ENCODE measurements at regions not wholly inside any gene's neighbourhood (a gene's known extent, or its start where the extent isn't known, plus 50 kb on each side); places are given as distances from the start of the nearest gene placed in this dataset.
"Not testable (repeated sequence)": the region's sequence is repeated elsewhere in the genome, so short reads cannot be mapped to it uniquely, and the experiment has no call there.

DNA sequence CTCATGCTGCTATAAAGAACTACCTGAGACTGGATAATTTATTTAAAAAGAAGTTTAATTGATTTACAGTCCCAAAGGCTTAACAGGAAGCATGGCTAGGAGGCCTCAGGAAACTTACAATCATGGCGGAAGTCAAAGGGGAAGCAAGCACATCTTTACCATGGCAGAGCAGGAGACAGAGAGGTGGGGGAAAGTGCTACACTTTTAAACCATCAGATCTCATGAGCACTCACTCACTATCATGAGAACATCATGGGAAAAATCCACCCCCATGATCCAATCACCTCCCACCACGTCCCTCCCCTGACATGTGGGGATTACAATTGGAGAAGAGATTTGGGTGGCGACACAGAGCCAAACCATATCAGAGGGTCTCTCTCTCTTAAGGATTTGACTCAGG, 108.6 kb upstream of the PODXL start (continued):
- TF ChIP-seq, protein P1, sequence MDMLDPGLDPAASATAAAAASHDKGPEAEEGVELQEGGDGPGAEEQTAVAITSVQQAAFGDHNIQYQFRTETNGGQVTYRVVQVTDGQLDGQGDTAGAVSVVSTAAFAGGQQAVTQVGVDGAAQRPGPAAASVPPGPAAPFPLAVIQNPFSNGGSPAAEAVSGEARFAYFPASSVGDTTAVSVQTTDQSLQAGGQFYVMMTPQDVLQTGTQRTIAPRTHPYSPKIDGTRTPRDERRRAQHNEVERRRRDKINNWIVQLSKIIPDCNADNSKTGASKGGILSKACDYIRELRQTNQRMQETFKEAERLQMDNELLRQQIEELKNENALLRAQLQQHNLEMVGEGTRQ (CRISPR knock-in tag; IDR thresholded peaks at IDR 0.05) = no peak
- TF ChIP-seq TEAD4 (CRISPR knock-in tag; IDR thresholded peaks at IDR 0.05) (no peak), HMGA2 (CRISPR knock-in tag; IDR thresholded peaks at IDR 0.05) (no peak), ZNF317 (CRISPR knock-in tag; IDR thresholded peaks at IDR 0.05; ENCODE audit: borderline replicate concordance, low read depth) (no peak)
- TF ChIP-seq, protein P2, sequence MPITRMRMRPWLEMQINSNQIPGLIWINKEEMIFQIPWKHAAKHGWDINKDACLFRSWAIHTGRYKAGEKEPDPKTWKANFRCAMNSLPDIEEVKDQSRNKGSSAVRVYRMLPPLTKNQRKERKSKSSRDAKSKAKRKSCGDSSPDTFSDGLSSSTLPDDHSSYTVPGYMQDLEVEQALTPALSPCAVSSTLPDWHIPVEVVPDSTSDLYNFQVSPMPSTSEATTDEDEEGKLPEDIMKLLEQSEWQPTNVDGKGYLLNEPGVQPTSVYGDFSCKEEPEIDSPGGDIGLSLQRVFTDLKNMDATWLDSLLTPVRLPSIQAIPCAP (CRISPR knock-in tag; IDR thresholded peaks at IDR 0.05) = no peak

DNA sequence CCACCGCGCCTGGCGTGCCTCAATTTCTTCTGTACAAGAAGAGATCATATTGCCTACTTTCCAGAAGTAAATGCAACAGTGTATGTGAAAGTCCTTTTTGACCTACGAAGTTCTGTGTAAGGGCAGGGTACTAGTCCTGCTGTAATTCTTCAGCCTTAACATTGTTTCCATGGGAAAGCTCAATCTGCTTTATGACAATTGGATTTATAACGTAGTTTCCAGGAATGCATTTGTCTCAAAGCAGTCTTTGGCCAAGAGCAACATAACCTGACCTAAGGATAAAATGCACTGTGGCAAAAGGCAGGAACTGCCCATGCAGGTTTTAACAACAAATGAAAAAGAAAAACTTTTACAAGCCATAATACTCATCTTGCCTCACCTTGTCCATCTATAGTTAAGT, 108.1 kb upstream of the PODXL start:
- Mint-ChIP-seq H3K9me3 (peaks cover 24% of the 10 kb centered on the region), H3K4me3 (no peak overlapping the region), H3K27ac (no peak overlapping the region), H3K27me3 (ENCODE audit: low read depth) (peaks cover 8% of the 10 kb centered on the region; the same call in 1 of the 2 replicates), H3K4me1 (peaks cover 21% of the 10 kb centered on the region), H3K36me3 (peaks cover 14% of the 10 kb centered on the region)
- TF ChIP-seq ZNF219 (CRISPR knock-in tag; IDR thresholded peaks at IDR 0.05; ENCODE audit: borderline replicate concordance) (no peak), FOXJ3 (CRISPR knock-in tag; IDR thresholded peaks at IDR 0.05; ENCODE audit: borderline replicate concordance) (no peak), ZNF121 (CRISPR knock-in tag; IDR thresholded peaks at IDR 0.05) (no peak), TP53 (CRISPR knock-in tag; IDR thresholded peaks at IDR 0.05) (no peak)
- TF ChIP-seq, protein P3, sequence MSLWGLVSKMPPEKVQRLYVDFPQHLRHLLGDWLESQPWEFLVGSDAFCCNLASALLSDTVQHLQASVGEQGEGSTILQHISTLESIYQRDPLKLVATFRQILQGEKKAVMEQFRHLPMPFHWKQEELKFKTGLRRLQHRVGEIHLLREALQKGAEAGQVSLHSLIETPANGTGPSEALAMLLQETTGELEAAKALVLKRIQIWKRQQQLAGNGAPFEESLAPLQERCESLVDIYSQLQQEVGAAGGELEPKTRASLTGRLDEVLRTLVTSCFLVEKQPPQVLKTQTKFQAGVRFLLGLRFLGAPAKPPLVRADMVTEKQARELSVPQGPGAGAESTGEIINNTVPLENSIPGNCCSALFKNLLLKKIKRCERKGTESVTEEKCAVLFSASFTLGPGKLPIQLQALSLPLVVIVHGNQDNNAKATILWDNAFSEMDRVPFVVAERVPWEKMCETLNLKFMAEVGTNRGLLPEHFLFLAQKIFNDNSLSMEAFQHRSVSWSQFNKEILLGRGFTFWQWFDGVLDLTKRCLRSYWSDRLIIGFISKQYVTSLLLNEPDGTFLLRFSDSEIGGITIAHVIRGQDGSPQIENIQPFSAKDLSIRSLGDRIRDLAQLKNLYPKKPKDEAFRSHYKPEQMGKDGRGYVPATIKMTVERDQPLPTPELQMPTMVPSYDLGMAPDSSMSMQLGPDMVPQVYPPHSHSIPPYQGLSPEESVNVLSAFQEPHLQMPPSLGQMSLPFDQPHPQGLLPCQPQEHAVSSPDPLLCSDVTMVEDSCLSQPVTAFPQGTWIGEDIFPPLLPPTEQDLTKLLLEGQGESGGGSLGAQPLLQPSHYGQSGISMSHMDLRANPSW (CRISPR knock-in tag; conservative IDR thresholded peaks at IDR 0.05; ENCODE audit: low read depth) = no peak
- TF ChIP-seq, protein P4, sequence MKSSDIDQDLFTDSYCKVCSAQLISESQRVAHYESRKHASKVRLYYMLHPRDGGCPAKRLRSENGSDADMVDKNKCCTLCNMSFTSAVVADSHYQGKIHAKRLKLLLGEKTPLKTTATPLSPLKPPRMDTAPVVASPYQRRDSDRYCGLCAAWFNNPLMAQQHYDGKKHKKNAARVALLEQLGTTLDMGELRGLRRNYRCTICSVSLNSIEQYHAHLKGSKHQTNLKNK (CRISPR knock-in tag; IDR thresholded peaks at IDR 0.05) = no peak
- CTCF ChIA-PET = interaction anchor here (1.3 kb wide), 1 partner anchor 9 kb away, joined by 4 read pairs; no protein-coding TSS in a partner anchor
- ATAC-seq (no peak), DNase-seq (ENCODE audit: low spot score) (no peak)
- POLR2A ChIA-PET = no interaction called here

DNA sequence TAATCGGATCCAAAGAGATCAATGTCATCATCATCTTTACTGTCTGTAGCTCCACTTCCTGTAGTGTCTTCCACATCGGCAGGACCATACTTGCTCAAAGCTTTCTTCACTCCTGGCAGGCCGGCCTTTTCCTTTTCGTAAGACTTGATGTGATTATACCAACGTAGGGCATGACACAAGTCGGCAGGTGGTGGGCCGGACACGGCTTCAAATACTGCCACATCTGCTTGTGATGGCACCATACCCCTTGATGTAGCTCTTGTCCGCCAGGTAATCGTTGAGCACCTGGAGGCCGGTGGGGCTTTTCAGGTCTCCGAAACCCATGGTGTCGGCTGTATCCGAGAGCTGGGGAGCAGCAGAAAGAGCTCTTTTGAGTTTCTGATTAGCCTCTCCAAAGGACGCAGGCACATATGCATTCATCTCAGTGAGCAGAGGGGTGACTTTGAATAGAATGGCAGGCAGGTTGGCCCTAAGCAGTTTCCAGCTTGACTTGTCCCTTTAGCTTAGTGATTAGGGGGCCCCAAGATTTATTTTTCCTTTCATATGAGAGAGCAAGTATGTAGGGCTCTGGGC, 106.0 kb upstream of the PODXL start:
- H3K4me3 Mint-ChIP-seq; POLR2A ChIA-PET; DNase-seq (ENCODE audit: low spot score); H3K27ac Mint-ChIP-seq; H3K27me3 Mint-ChIP-seq (ENCODE audit: low read depth): not testable (repeated sequence)
- peak; percentile 65 for ATAC-seq
- Mint-ChIP-seq H3K9me3 (peaks cover 23% of the 10 kb centered on the region), H3K36me3 (peaks cover 14% of the 10 kb centered on the region), H3K4me1 (peaks cover 21% of the 10 kb centered on the region)
- CTCF ChIA-PET = interaction anchor here (0.9 to 1.0 kb wide), 2 partner anchors 26 to 116 kb away, joined by 6 to 7 read pairs; no protein-coding TSS in a partner anchor

DNA sequence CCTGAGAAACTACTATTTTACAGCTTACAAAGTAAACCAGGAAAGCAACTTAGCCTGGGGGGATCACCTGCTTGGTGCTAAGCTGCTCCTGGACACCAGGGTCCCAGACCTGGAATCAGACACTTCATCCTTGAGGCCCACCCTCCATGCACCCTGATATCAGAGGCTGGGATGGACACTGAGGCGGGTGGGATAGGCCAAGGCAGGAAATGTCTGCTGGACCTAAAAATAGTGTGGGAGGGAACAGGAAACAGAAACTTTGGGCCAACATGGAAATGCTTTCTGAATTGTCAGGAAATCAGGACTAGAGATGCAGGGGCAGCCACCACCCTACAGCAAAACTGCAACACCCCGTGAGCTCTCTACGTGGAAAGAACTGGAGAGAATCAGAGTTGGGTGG, 101.5 kb upstream of the PODXL start:
- TF ChIP-seq ESRRA (CRISPR knock-in tag; IDR thresholded peaks at IDR 0.05; ENCODE audit: borderline replicate concordance) (no peak), ETV6 (CRISPR knock-in tag; IDR thresholded peaks at IDR 0.05) (no peak), ZNF671 (CRISPR knock-in tag; IDR thresholded peaks at IDR 0.05) (no peak), GTF2I (CRISPR knock-in tag; conservative IDR thresholded peaks at IDR 0.05) (no peak)
- TF ChIP-seq, protein P5, sequence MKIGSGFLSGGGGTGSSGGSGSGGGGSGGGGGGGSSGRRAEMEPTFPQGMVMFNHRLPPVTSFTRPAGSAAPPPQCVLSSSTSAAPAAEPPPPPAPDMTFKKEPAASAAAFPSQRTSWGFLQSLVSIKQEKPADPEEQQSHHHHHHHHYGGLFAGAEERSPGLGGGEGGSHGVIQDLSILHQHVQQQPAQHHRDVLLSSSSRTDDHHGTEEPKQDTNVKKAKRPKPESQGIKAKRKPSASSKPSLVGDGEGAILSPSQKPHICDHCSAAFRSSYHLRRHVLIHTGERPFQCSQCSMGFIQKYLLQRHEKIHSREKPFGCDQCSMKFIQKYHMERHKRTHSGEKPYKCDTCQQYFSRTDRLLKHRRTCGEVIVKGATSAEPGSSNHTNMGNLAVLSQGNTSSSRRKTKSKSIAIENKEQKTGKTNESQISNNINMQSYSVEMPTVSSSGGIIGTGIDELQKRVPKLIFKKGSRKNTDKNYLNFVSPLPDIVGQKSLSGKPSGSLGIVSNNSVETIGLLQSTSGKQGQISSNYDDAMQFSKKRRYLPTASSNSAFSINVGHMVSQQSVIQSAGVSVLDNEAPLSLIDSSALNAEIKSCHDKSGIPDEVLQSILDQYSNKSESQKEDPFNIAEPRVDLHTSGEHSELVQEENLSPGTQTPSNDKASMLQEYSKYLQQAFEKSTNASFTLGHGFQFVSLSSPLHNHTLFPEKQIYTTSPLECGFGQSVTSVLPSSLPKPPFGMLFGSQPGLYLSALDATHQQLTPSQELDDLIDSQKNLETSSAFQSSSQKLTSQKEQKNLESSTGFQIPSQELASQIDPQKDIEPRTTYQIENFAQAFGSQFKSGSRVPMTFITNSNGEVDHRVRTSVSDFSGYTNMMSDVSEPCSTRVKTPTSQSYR (CRISPR knock-in tag; IDR thresholded peaks at IDR 0.05) = no peak
- TF ChIP-seq, protein P6, sequence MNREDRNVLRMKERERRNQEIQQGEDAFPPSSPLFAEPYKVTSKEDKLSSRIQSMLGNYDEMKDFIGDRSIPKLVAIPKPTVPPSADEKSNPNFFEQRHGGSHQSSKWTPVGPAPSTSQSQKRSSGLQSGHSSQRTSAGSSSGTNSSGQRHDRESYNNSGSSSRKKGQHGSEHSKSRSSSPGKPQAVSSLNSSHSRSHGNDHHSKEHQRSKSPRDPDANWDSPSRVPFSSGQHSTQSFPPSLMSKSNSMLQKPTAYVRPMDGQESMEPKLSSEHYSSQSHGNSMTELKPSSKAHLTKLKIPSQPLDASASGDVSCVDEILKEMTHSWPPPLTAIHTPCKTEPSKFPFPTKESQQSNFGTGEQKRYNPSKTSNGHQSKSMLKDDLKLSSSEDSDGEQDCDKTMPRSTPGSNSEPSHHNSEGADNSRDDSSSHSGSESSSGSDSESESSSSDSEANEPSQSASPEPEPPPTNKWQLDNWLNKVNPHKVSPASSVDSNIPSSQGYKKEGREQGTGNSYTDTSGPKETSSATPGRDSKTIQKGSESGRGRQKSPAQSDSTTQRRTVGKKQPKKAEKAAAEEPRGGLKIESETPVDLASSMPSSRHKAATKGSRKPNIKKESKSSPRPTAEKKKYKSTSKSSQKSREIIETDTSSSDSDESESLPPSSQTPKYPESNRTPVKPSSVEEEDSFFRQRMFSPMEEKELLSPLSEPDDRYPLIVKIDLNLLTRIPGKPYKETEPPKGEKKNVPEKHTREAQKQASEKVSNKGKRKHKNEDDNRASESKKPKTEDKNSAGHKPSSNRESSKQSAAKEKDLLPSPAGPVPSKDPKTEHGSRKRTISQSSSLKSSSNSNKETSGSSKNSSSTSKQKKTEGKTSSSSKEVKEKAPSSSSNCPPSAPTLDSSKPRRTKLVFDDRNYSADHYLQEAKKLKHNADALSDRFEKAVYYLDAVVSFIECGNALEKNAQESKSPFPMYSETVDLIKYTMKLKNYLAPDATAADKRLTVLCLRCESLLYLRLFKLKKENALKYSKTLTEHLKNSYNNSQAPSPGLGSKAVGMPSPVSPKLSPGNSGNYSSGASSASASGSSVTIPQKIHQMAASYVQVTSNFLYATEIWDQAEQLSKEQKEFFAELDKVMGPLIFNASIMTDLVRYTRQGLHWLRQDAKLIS (CRISPR knock-in tag; IDR thresholded peaks at IDR 0.05; ENCODE audit: borderline replicate concordance) = no peak
- no peak overlapping the region for H3K27ac Mint-ChIP-seq
- H3K27me3 Mint-ChIP-seq (ENCODE audit: low read depth) = no peaks in the 10 kb centered on the region
- POLR2A ChIA-PET = no interaction called here
- no peaks in the 10 kb centered on the region for H3K36me3 Mint-ChIP-seq
- CTCF ChIA-PET = interaction anchor here (0.7 to 4.9 kb wide), 4 partner anchors 9 to 165 kb away, joined by 3 to 118 read pairs (median 4); no protein-coding TSS in a partner anchor
- H3K4me1 Mint-ChIP-seq = peaks cover 42% of the 10 kb centered on the region
- H3K9me3 Mint-ChIP-seq = 0 out of 2 replicates have a peak, but pooled peaks cover 3% of the 10 kb centered on the region
- no peak for ATAC-seq
- H3K4me3 Mint-ChIP-seq = no peak overlapping the region
- no peak for DNase-seq (ENCODE audit: low spot score)
